ENCODE measurements at regions not wholly inside any gene's neighbourhood (a gene's known extent, or its start where the extent isn't known, plus 50 kb on each side); places are given as distances from the start of the nearest gene placed in this dataset.
"Not testable (repeated sequence)": the region's sequence is repeated elsewhere in the genome, so short reads cannot be mapped to it uniquely, and the experiment has no call there.

- H3K4me3 Mint-ChIP-seq, result no peak overlapping the region
- H3K27ac Mint-ChIP-seq, result no peak overlapping the region
- peaks cover 18% of the 10 kb centered on the region for H3K9me3 Mint-ChIP-seq
- H3K36me3 Mint-ChIP-seq (ENCODE audit: low read depth), result peaks cover 3% of the 10 kb centered on the region
- peaks cover 5% of the 10 kb centered on the region for H3K4me1 Mint-ChIP-seq (ENCODE audit: low read depth)
- peaks cover 4% of the 10 kb centered on the region for H3K27me3 Mint-ChIP-seq
Observed at GRCh38 chr6:150775415-150776203, 89.9 kb upstream of the MTHFD1L start.

GRCh38 chr6:150777736-150778135 is 87.8 kb upstream of the MTHFD1L start:
- Mint-ChIP-seq H3K9me3 (peaks cover 18% of the 10 kb centered on the region), H3K4me3 (no peak overlapping the region), H3K4me1 (ENCODE audit: low read depth) (peaks cover 5% of the 10 kb centered on the region), H3K27ac (no peak overlapping the region), H3K27me3 (peaks cover 4% of the 10 kb centered on the region), H3K36me3 (ENCODE audit: low read depth) (peaks cover 6% of the 10 kb centered on the region)

GRCh38 chr6:150783813-150784212 is 81.7 kb upstream of the MTHFD1L start:
- Mint-ChIP-seq H3K9me3 (peaks cover 3% of the 10 kb centered on the region), H3K27ac (no peak overlapping the region), H3K27me3 (no peaks in the 10 kb centered on the region), H3K36me3 (ENCODE audit: low read depth) (peaks cover 9% of the 10 kb centered on the region), H3K4me3 (no peak overlapping the region), H3K4me1 (ENCODE audit: low read depth) (no peaks in the 10 kb centered on the region)

GRCh38 chr6:150787429-150787828 is 78.1 kb upstream of the MTHFD1L start:
- Mint-ChIP-seq H3K27ac (no peak overlapping the region), H3K27me3 (no peaks in the 10 kb centered on the region), H3K4me1 (ENCODE audit: low read depth) (no peaks in the 10 kb centered on the region), H3K36me3 (ENCODE audit: low read depth) (peaks cover 9% of the 10 kb centered on the region), H3K9me3 (peaks cover 3% of the 10 kb centered on the region), H3K4me3 (no peak overlapping the region)

- H3K27me3 Mint-ChIP-seq, result no peaks in the 10 kb centered on the region
- H3K4me1 Mint-ChIP-seq (ENCODE audit: low read depth), result no peaks in the 10 kb centered on the region
- peaks cover 2% of the 10 kb centered on the region for H3K36me3 Mint-ChIP-seq (ENCODE audit: low read depth)
- H3K9me3 Mint-ChIP-seq, result peaks cover under 1% of the 10 kb centered on the region
- no peak overlapping the region for H3K27ac Mint-ChIP-seq
- no peak overlapping the region for H3K4me3 Mint-ChIP-seq
Observed at GRCh38 chr6:150788089-150788488, 77.4 kb upstream of the MTHFD1L start.

- H3K4me3 Mint-ChIP-seq; H3K9me3 Mint-ChIP-seq; H3K27me3 Mint-ChIP-seq; H3K27ac Mint-ChIP-seq; H3K4me1 Mint-ChIP-seq (ENCODE audit: low read depth); H3K36me3 Mint-ChIP-seq (ENCODE audit: low read depth): not testable (repeated sequence)
Observed at GRCh38 chr6:150789906-150790305, 75.6 kb upstream of the MTHFD1L start.

- Mint-ChIP-seq H3K27ac (no peak overlapping the region), H3K9me3 (no peaks in the 10 kb centered on the region), H3K4me1 (ENCODE audit: low read depth) (no peaks in the 10 kb centered on the region), H3K4me3 (no peak overlapping the region), H3K36me3 (ENCODE audit: low read depth) (no peaks in the 10 kb centered on the region), H3K27me3 (no peaks in the 10 kb centered on the region)
Observed at GRCh38 chr6:150791717-150792116, 73.8 kb upstream of the MTHFD1L start.

GRCh38 chr6:150797949-150798348 is 67.6 kb upstream of the MTHFD1L start:
- H3K27ac Mint-ChIP-seq, result no peak overlapping the region
- H3K36me3 Mint-ChIP-seq (ENCODE audit: low read depth), result no peaks in the 10 kb centered on the region
- H3K4me3 Mint-ChIP-seq, result no peak overlapping the region
- no peaks in the 10 kb centered on the region for H3K27me3 Mint-ChIP-seq
- no peaks in the 10 kb centered on the region for H3K9me3 Mint-ChIP-seq
- no peaks in the 10 kb centered on the region for H3K4me1 Mint-ChIP-seq (ENCODE audit: low read depth)

GRCh38 chr6:150799276-150799805 is 66.2 kb upstream of the MTHFD1L start:
- H3K36me3 Mint-ChIP-seq (ENCODE audit: low read depth), result no peaks in the 10 kb centered on the region
- no peak overlapping the region for H3K4me3 Mint-ChIP-seq
- H3K27me3 Mint-ChIP-seq, result no peaks in the 10 kb centered on the region
- H3K27ac Mint-ChIP-seq, result no peak overlapping the region
- no peaks in the 10 kb centered on the region for H3K9me3 Mint-ChIP-seq
- H3K4me1 Mint-ChIP-seq (ENCODE audit: low read depth), result no peaks in the 10 kb centered on the region

GRCh38 chr6:150800674-150801314 is 64.7 kb upstream of the MTHFD1L start:
- Mint-ChIP-seq H3K36me3 (ENCODE audit: low read depth) (no peaks in the 10 kb centered on the region), H3K4me3 (no peak overlapping the region), H3K4me1 (ENCODE audit: low read depth) (no peaks in the 10 kb centered on the region), H3K27me3 (no peaks in the 10 kb centered on the region), H3K9me3 (no peaks in the 10 kb centered on the region), H3K27ac (no peak overlapping the region)

GRCh38 chr6:150806790-150807189 is 58.7 kb upstream of the MTHFD1L start:
- Mint-ChIP-seq H3K27ac (no peak overlapping the region), H3K4me1 (ENCODE audit: low read depth) (no peaks in the 10 kb centered on the region), H3K9me3 (no peaks in the 10 kb centered on the region), H3K4me3 (no peak overlapping the region), H3K27me3 (peaks cover under 1% of the 10 kb centered on the region), H3K36me3 (ENCODE audit: low read depth) (no peaks in the 10 kb centered on the region)

GRCh38 chr6:150813319-150813992 is 52.0 kb upstream of the MTHFD1L start:
- H3K36me3 Mint-ChIP-seq (ENCODE audit: low read depth), result peaks cover 8% of the 10 kb centered on the region
- peaks cover 18% of the 10 kb centered on the region for H3K27me3 Mint-ChIP-seq
- no peaks in the 10 kb centered on the region for H3K9me3 Mint-ChIP-seq
- peaks cover 30% of the 10 kb centered on the region for H3K4me1 Mint-ChIP-seq (ENCODE audit: low read depth)
- peak overlapping the region; percentile 43 for H3K4me3 Mint-ChIP-seq
- peak overlapping the region; percentile 94 for H3K27ac Mint-ChIP-seq

GRCh38 chr6:150813993-150814359 is 51.5 kb upstream of the MTHFD1L start:
- peaks cover 20% of the 10 kb centered on the region for H3K27me3 Mint-ChIP-seq
- H3K36me3 Mint-ChIP-seq (ENCODE audit: low read depth), result peaks cover 8% of the 10 kb centered on the region
- H3K27ac Mint-ChIP-seq, result peak overlapping the region; percentile 94
- no peaks in the 10 kb centered on the region for H3K9me3 Mint-ChIP-seq
- H3K4me3 Mint-ChIP-seq, result no peak overlapping the region
- peaks cover 30% of the 10 kb centered on the region for H3K4me1 Mint-ChIP-seq (ENCODE audit: low read depth)
